ENCODE measurements at regions not wholly inside any gene's neighbourhood (a gene's known extent, or its start where the extent isn't known, plus 50 kb on each side); places are given as distances from the start of the nearest gene placed in this dataset.

GRCh38 chr3:157999246-157999645 is 107.0 kb downstream of the SHOX2 start:
- intact Hi-C loops (cut with DNase I) = no loop called here
- H3K27me3 ChIP-seq = no peaks in the 10 kb centered on the region

GRCh38 chr3:157982359-157982758 is 123.9 kb downstream of the SHOX2 start:
- 74 to 76% methylated on average over 1 of the region's 1 CpG for WGBS, 2 donors
- DNase-seq = no peak
- H3K4me3 ChIP-seq (replicated peaks in 1 of 3) = no peak overlapping the region
- no peaks in the 10 kb centered on the region for H3K36me3 ChIP-seq
- no peaks in the 10 kb centered on the region for H3K27me3 ChIP-seq
- intact Hi-C loops (cut with DNase I) = no loop called here
- no peaks in the 10 kb centered on the region for H3K9me3 ChIP-seq
- no peaks in the 10 kb centered on the region for H3K4me1 ChIP-seq
- TF ChIP-seq CTCF (IDR thresholded peaks at IDR 0.05) = no peak
- TF ChIP-seq POLR2A (IDR thresholded peaks at IDR 0.05) = no peak
- H3K27ac ChIP-seq = no peak overlapping the region

More at GRCh38 chr3:157999246-157999645, 107.0 kb downstream of the SHOX2 start:
- no peak for DNase-seq
- no peak overlapping the region for H3K27ac ChIP-seq
- H3K36me3 ChIP-seq = no peaks in the 10 kb centered on the region
- WGBS, 2 donors = 45 to 48% methylated on average over 5 of the region's 5 CpGs
- no peak overlapping the region for H3K4me3 ChIP-seq (replicated peaks in 1 of 3)
- H3K4me1 ChIP-seq = no peaks in the 10 kb centered on the region
- H3K9me3 ChIP-seq = no peaks in the 10 kb centered on the region
- TF ChIP-seq CTCF (IDR thresholded peaks at IDR 0.05) = no peak
- TF ChIP-seq POLR2A (IDR thresholded peaks at IDR 0.05) = no peak

GRCh38 chr3:157981819-157982218 is 124.4 kb downstream of the SHOX2 start:
- Histone ChIP-seq H3K36me3 (no peaks in the 10 kb centered on the region), H3K9me3 (no peaks in the 10 kb centered on the region), H3K4me1 (no peaks in the 10 kb centered on the region), H3K4me3 (replicated peaks in 1 of 3) (no peak overlapping the region), H3K27me3 (no peaks in the 10 kb centered on the region), H3K27ac (no peak overlapping the region)
- intact Hi-C loops (cut with DNase I) = no loop called here
- no peak for DNase-seq
- 50 to 72% methylated on average over 3 of the region's 3 CpGs for WGBS, 2 donors
- no peak for TF ChIP-seq POLR2A (IDR thresholded peaks at IDR 0.05)
- TF ChIP-seq CTCF (IDR thresholded peaks at IDR 0.05) = no peak

GRCh38 chr3:157979022-157979421 is 127.2 kb downstream of the SHOX2 start:
- no peaks in the 10 kb centered on the region for H3K9me3 ChIP-seq
- no peaks in the 10 kb centered on the region for H3K27me3 ChIP-seq
- intact Hi-C loops (cut with DNase I) = no loop called here
- DNase-seq = no peak
- H3K36me3 ChIP-seq = no peaks in the 10 kb centered on the region
- H3K27ac ChIP-seq = no peak overlapping the region
- no peaks in the 10 kb centered on the region for H3K4me1 ChIP-seq
- 94 to 97% methylated on average over 1 of the region's 1 CpG for WGBS, 2 donors
- no peak overlapping the region for H3K4me3 ChIP-seq (replicated peaks in 1 of 3)
- no peak for TF ChIP-seq POLR2A (IDR thresholded peaks at IDR 0.05)

GRCh38 chr3:157961665-157962064 is 144.6 kb downstream of the SHOX2 start:
- H3K27me3 ChIP-seq = no peaks in the 10 kb centered on the region

More at GRCh38 chr3:157961665-157962064, 144.6 kb downstream of the SHOX2 start:
- H3K4me1 ChIP-seq = no peaks in the 10 kb centered on the region
- intact Hi-C loops (cut with DNase I) = no loop called here
- H3K9me3 ChIP-seq = no peaks in the 10 kb centered on the region
- no peaks in the 10 kb centered on the region for H3K36me3 ChIP-seq
- TF ChIP-seq CTCF (IDR thresholded peaks at IDR 0.05) (no peak), POLR2A (IDR thresholded peaks at IDR 0.05) (no peak)
- no peak overlapping the region for H3K4me3 ChIP-seq (replicated peaks in 1 of 3)
- WGBS, 2 donors = 77 to 80% methylated on average over 2 of the region's 2 CpGs
- no peak overlapping the region for H3K27ac ChIP-seq
- DNase-seq = no peak
